ENCODE measurements at regions not wholly inside any gene's neighbourhood (a gene's known extent, or its start where the extent isn't known, plus 50 kb on each side); places are given as distances from the start of the nearest gene placed in this dataset.
"Not testable (repeated sequence)": the region's sequence is repeated elsewhere in the genome, so short reads cannot be mapped to it uniquely, and the experiment has no call there.

DNA sequence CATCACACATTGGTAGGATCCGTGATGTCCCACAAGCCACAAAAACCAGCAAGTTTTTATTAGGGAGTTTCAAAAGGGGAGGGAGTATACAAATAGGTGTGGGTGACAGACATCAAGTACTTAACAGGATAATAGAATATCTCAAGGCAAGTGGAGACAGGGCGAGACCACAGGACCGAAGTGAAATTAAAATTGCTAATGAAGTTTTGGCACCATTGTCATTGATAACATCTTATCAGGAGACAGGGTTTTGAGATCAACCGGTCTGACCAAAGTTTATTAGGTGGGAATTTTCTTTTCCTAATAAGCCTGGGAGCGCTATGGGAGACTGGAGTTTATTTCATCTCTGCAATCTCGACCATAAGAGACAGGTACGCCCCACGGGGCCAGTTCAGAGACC, 178.5 kb downstream of the OTOP1 start:
- not testable (repeated sequence) for ATAC-seq

DNA sequence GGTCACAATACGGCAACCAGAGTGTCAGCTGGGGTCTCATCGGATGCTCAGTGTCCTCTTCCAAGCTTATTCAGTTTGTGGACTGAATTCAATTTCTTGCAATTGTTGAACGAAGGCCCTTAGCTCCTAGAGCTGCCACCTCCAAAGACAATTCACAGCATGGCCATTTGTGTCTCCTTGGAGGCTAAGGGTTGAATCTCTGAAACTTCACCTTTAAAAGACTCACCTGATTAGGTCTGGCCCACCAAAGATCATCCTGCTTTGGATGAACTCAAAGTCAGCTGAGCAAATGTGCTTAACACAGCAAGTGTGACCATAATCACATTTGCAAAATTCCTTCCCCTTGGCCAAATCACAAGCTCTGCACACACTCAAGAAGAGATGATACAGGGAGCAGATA, 175.9 kb downstream of the OTOP1 start:
- not testable (repeated sequence) for ATAC-seq

- not testable (repeated sequence) for ATAC-seq
Measured at GRCh38 chr4:4052933-4053332, 173.8 kb downstream of the OTOP1 start.

DNA sequence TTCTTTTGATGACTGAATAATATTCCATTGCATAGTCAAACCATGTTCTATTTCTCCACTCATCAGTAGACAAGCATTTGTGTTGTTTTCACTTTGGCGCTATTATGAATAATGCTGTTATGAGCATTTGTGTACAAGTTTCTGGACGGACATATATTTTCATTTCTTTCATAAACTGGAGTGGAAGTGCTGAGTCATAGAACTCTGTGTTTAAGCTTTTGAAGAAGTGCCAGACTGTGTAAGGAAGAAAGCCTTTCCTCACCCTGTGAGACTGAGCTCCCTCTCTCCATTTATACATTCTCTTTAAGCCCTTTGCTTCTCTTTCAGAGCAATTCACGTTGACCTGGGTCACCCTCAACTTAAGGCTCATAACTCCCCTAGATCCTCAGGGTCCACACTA, 169.5 kb downstream of the OTOP1 start:
- ATAC-seq, result not testable (repeated sequence)

DNA sequence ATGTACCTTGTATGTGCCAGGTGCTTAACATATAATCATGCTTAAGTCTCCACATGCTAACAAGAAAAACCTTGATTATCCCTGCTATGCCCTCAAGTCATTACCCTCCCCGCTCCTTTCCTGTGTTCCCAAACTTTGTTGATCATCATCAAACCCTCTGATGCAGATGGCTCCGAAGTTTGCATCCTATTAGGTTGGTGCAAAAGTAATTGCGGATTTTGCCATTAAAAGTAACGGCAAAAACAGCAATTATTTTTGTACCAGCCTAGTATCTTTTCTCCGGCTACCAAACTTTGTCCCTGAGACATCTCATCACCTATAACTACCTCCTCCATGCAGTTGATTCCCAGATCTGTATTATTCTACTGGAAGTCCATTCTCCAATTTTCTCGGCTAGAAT, 142.6 kb downstream of the OTOP1 start:
- ATAC-seq, result not testable (repeated sequence)

- not testable (repeated sequence) for ATAC-seq
Measured at GRCh38 chr4:4089716-4090419, 136.9 kb downstream of the OTOP1 start.

DNA sequence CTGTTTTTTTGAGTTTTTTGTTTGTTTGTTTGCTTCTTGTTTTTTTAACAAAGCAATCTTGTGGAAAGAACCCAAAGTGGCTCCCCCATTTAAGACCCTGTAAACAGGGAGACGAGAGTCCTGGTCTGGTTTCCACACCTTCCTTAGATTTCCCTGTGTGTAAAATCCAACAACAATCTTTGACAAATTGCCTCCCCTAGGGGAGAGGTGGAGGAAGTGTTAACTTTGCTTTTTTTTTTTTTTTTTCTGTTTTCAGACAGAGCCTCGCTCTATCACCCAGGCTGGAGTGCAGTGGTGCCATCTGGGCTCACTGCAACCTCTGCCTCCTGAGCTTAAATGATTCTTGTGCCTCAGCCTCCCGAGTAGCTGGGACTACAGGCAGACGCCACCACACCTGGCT, 136.0 kb downstream of the OTOP1 start:
- not testable (repeated sequence) for ATAC-seq

- ATAC-seq, result not testable (repeated sequence)
Measured at GRCh38 chr4:4092159-4092558, 134.6 kb downstream of the OTOP1 start.

- not testable (repeated sequence) for ATAC-seq
Measured at GRCh38 chr4:4099610-4100009, 127.1 kb downstream of the OTOP1 start.

GRCh38 chr4:4106923-4107322, 119.8 kb downstream of the OTOP1 start:
- not testable (repeated sequence) for ATAC-seq

- ATAC-seq, result peak; percentile 46 to 73
Measured at GRCh38 chr4:4107411-4108107, 119.2 kb downstream of the OTOP1 start.

DNA sequence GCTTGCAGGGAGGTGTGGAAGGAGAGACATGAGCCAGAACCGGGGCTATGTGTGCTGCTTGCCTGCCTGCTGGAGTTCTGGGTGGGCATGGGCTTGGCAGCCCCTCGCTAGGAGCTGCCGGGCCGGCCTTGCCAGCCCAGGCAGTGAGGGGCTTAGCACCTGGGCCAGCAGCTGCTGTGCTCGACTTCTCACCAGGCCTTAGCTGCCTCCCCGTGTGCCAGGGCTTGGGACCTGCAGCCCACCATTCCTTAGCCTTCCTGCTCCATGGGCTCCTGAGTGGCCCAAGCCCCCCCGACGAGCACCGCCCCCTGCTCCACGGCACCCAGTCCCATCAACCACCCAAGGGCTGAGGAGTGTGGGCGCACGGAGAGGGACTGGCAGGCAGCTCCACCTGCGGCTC, 111.3 kb downstream of the OTOP1 start:
- not testable (repeated sequence) for ATAC-seq

DNA sequence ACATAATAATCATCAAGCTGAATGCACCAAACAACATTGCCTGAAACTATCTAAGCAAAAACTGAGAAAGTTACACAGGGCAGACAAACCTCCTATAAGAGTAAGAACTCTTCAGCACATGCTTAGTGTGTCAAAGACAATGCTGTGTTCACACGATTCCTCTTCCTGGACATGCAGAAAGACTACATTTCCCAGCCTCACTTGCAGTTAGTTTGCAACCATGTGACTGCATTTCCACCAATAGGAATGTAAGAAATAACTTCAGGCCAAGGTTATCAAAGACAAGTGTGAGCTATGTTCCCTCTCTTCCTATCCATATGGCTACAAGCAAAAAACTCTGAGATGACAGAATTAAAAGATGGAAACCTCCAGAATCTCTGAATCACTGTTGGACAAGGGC, 109.8 kb downstream of the OTOP1 start:
- not testable (repeated sequence) for ATAC-seq

DNA sequence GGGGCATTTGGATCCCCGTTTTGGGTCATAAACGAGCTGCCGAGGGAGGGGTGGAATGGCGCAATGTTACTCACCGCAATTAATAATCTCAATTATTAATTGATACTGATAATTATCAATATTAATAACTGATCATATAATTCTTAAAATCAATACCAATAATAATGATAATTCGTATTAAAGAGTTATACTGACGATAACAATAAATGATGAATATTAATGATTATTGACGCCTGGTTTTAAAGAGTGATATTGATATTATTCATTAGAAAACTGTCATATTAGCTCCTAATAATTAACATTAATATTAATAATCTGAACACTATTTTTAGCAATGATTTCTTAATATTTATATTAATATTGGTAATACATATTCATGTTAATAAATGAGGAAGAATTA, 92.4 kb downstream of the OTOP1 start:
- ATAC-seq, result not testable (repeated sequence)

DNA sequence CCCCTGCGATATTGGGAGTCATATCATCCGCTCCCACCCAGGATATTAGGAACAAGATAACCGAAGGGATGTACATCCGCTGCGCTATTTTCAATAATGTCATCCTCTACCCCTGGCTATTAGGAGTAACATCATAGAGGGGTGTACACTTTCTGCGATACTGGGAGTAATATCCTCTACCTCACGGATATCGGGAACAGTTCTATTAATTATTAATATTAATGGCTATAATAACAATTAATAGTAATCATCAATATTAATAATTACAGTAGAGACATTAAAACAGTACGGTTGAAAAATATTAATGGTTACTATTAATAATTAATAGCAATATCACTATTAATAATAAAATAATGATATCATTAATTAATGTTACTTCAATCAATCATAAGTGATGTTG, 90.1 kb downstream of the OTOP1 start:
- not testable (repeated sequence) for ATAC-seq
